Uterus (tissue), 2 donors: ENCODE measurements at regions not wholly inside any gene's neighbourhood (a gene's known extent, or its start where the extent isn't known, plus 50 kb on each side); places are given as distances from the start of the nearest gene placed in this dataset.

Source experiments
- CTCF ChIP-seq, 4 experiments: fragments of 200-600 bp in 2 of 4; fragments of 450-650 bp in 2 of 4; sonication (generic) in 2 of 4; IDR thresholded peaks; one replicate each; pipeline ENCODE4 v1.5.1; 2016 to 2019; ENCODE audit warnings: antibody characterized with exemption in 4 of 4, mild to moderate bottlenecking in 2 of 4, moderate library complexity in 1 of 4
- POLR2A ChIP-seq, 2 donors: fragments of 450-650 bp; IDR thresholded peaks; one replicate each; pipeline ENCODE4 v1.6.1; 2016; ENCODE audit warnings: antibody characterized with exemption in 2 of 2, mild to moderate bottlenecking in 1 of 2, moderate library complexity in 1 of 2

- TF ChIP-seq CTCF (IDR thresholded peaks at IDR 0.05), result no peak
- TF ChIP-seq POLR2A (IDR thresholded peaks at IDR 0.05), result no peak
Measured at GRCh38 chr14:45893127-45893526, 640.1 kb upstream of the MIS18BP1 start.
